ENCODE measurements at regions not wholly inside any gene's neighbourhood (a gene's known extent, or its start where the extent isn't known, plus 50 kb on each side); places are given as distances from the start of the nearest gene placed in this dataset.

- TF ChIP-seq L3MBTL2 (conservative IDR thresholded peaks at IDR 0.05) = no peak
- no peak for TF ChIP-seq SP1 (IDR thresholded peaks at IDR 0.05)
- no peak for TF ChIP-seq FOXA1 (IDR thresholded peaks at IDR 0.05)
- TF ChIP-seq FOXM1 (IDR thresholded peaks at IDR 0.05; ENCODE audit: borderline replicate concordance) = no peak
- TF ChIP-seq ARNT (IDR thresholded peaks at IDR 0.05) = no peak
- TF ChIP-seq NFRKB (IDR thresholded peaks at IDR 0.05) = no peak
- TF ChIP-seq HDGF (IDR thresholded peaks at IDR 0.05; ENCODE audit: borderline replicate concordance) = no peak
- no peak for TF ChIP-seq CTBP1 (IDR thresholded peaks at IDR 0.05; ENCODE audit: borderline replicate concordance)
- TF ChIP-seq BHLHE40 (IDR thresholded peaks at IDR 0.05; ENCODE audit: borderline replicate concordance) = no peak
- TF ChIP-seq LEF1 (IDR thresholded peaks at IDR 0.05; ENCODE audit: borderline replicate concordance) = no peak
- TF ChIP-seq ELF4 (IDR thresholded peaks at IDR 0.05) = no peak
- TF ChIP-seq TARDBP (IDR thresholded peaks at IDR 0.05) = no peak
- TF ChIP-seq FOXK2 (IDR thresholded peaks at IDR 0.05) = no peak
Measured at GRCh38 chrX:28099166-28099565, 117.9 kb upstream of the DCAF8L1 start.

Measured in HEK293T (cell line).